ENCODE measurements at regions not wholly inside any gene's neighbourhood (a gene's known extent, or its start where the extent isn't known, plus 50 kb on each side); places are given as distances from the start of the nearest gene placed in this dataset.

DNA sequence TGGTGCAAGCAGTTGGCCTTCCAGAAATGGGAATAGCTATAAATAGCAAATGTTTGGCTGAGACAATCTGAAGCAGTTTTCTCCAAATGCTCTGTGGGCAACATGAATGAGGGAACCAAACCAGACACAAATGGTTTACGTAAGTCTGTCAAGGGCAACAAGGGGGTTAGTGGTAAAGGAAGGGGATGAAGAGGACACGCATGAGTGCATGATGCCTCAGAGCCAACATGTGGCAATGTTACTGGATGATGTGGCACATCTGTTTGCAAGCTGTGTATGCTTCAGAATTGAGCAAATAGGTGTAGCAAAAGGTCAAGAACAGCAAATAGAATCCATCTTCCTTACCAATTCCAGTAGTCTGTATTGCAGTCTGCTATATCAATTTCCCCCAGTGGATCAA lies 76.3 kb upstream of the LMO4 start:
- TF ChIP-seq, protein P1, sequence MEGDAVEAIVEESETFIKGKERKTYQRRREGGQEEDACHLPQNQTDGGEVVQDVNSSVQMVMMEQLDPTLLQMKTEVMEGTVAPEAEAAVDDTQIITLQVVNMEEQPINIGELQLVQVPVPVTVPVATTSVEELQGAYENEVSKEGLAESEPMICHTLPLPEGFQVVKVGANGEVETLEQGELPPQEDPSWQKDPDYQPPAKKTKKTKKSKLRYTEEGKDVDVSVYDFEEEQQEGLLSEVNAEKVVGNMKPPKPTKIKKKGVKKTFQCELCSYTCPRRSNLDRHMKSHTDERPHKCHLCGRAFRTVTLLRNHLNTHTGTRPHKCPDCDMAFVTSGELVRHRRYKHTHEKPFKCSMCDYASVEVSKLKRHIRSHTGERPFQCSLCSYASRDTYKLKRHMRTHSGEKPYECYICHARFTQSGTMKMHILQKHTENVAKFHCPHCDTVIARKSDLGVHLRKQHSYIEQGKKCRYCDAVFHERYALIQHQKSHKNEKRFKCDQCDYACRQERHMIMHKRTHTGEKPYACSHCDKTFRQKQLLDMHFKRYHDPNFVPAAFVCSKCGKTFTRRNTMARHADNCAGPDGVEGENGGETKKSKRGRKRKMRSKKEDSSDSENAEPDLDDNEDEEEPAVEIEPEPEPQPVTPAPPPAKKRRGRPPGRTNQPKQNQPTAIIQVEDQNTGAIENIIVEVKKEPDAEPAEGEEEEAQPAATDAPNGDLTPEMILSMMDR (conservative IDR thresholded peaks at IDR 0.05; ENCODE audit: low read depth in 2 of 2): no peak
- TF ChIP-seq POLR2AphosphoS5 (IDR thresholded peaks at IDR 0.05; ENCODE audit: low read depth) (no peak), JUNB (IDR thresholded peaks at IDR 0.05; ENCODE audit: unreplicated experiment) (no peak), NANOG (IDR thresholded peaks at IDR 0.05; ENCODE audit: borderline replicate concordance) (no peak), EZH2 (IDR thresholded peaks at IDR 0.05; ENCODE audit: low read depth, unreplicated experiment) (no peak), CREB1 (CRISPR knock-in tag; IDR thresholded peaks at IDR 0.05; ENCODE audit: low read depth) (no peak)
- TF ChIP-seq, protein P2, sequence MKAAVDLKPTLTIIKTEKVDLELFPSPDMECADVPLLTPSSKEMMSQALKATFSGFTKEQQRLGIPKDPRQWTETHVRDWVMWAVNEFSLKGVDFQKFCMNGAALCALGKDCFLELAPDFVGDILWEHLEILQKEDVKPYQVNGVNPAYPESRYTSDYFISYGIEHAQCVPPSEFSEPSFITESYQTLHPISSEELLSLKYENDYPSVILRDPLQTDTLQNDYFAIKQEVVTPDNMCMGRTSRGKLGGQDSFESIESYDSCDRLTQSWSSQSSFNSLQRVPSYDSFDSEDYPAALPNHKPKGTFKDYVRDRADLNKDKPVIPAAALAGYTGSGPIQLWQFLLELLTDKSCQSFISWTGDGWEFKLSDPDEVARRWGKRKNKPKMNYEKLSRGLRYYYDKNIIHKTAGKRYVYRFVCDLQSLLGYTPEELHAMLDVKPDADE (IDR thresholded peaks at IDR 0.05): no peak

Data from GM23338 (cell line).